Lung (tissue), 11 donors: ENCODE measurements at regions not wholly inside any gene's neighbourhood (a gene's known extent, or its start where the extent isn't known, plus 50 kb on each side); places are given as distances from the start of the nearest gene placed in this dataset.
A peak's percentile ranks its signal among the peaks of the same experiment; 100 is the strongest.
"Not testable (repeated sequence)": the region's sequence is repeated elsewhere in the genome, so short reads cannot be mapped to it uniquely, and the experiment has no call there.

Source experiments
- ATAC-seq: fragments of 200-7000 bp; cut with Tn5 transposase; one replicate; pipeline ENCODE4 v1.9.1; 2020; ENCODE audit warnings: moderate number of reproducible peaks; ENCODE audit not compliant: insufficient read depth, low FRiP score
- DNase-seq, 3 donors: peaks; one replicate each; pipeline ENCODE4 v3.0.0-alpha.2; 2013 to 2017
- H3K27ac ChIP-seq, 2 donors: one replicate each; pipeline ENCODE4 v1.5.1; 2013; ENCODE audit warnings: mild to moderate bottlenecking in 2 of 2, moderate library complexity in 2 of 2, control low read depth in 1 of 2, inconsistent platforms in 1 of 2, low read depth in 1 of 2, low read length in 1 of 2
- H3K27me3 ChIP-seq, 3 donors: one replicate each; pipeline ENCODE4 v1.5.1; 2013; ENCODE audit warnings: low read length in 2 of 3; ENCODE audit not compliant: control insufficient read depth in 3 of 3, insufficient read depth in 3 of 3
- H3K36me3 ChIP-seq, 4 donors: one replicate each; pipeline ENCODE4 v1.5.1; 2013; ENCODE audit warnings: low read length in 4 of 4, mild to moderate bottlenecking in 1 of 4, moderate library complexity in 1 of 4; ENCODE audit not compliant: control insufficient read depth in 4 of 4, insufficient read depth in 4 of 4
- H3K4me1 ChIP-seq, 5 donors: one replicate each; pipeline ENCODE4 v1.5.1; 2013; ENCODE audit warnings: low read length in 5 of 5, mild to moderate bottlenecking in 2 of 5, moderate library complexity in 1 of 5; ENCODE audit not compliant: control insufficient read depth in 5 of 5, insufficient read depth in 5 of 5
- H3K4me3 ChIP-seq: one replicate; pipeline ENCODE4 v1.5.1; 2013; ENCODE audit warnings: mild to moderate bottlenecking, control low read depth, moderate library complexity
- H3K9ac ChIP-seq, 2 donors: one replicate each; pipeline ENCODE4 v1.5.1; 2013; ENCODE audit warnings: low read length in 2 of 2, control low read depth in 1 of 2; ENCODE audit not compliant: insufficient read depth in 1 of 2
- H3K9me3 ChIP-seq, 4 donors: one replicate each; pipeline ENCODE4 v1.5.1; 2013; ENCODE audit warnings: low read length in 3 of 4, mild to moderate bottlenecking in 1 of 4, moderate library complexity in 1 of 4; ENCODE audit not compliant: control insufficient read depth in 4 of 4, insufficient read depth in 3 of 4
- WGBS, 2 donors: extraction: QIAGEN DNeasy Blood & Tissue Kit; methylation state at CpG; one replicate each; pipeline ENCODE4 v1.1.7; 2013; 5-methylcytosine and 5-hydroxymethylcytosine counted together
- TF ChIP-seq, protein P1 (sequence below): IDR thresholded peaks from 2 replicates; pipeline ENCODE4 v1.5.1; 2012; ENCODE audit warnings: mild to moderate bottlenecking; ENCODE audit errors: control extremely low read depth, extremely low read depth
- donor health status: control.
- donor health status: control.
- donor health status: Bipolar disorder and iron deficiency.
- donor health status: healthy.
- donor health status: DM: yes; HTN: yes; CAD: no.

GRCh38 chr16:70014915-70015314 lies 63.8 kb downstream of the CLEC18A start:
- not testable (repeated sequence) for DNase-seq, H3K4me1 ChIP-seq, H3K27me3 ChIP-seq, H3K4me3 ChIP-seq, H3K9me3 ChIP-seq, H3K9ac ChIP-seq, H3K27ac ChIP-seq
- H3K36me3 ChIP-seq, result peaks cover 0 to 24% (median 5%) of the 10 kb centered on the region in 4 donors
- WGBS, 2 donors, result 90 to 95% methylated on average over 6 of the region's 6 CpGs
- ATAC-seq, result peak; percentile 62

DNA sequence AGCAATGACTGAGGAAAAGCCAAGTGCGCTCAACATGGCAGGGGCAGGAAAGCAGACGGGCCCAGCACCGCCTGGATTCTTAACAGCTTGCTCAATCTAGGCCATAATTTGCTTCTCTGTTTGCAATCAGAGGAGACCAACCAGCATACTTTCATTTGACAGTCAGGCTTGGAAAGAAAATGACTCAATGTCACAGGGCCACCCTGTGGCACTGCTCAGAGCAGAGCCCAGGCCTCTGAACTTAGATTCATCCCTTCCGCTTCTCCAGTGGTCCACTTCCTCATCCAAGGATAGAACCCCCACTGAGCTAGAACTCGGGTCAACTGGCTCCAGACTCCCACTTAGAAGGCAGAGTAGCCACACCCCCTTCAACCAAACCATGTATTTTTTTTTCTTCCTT lies 65.6 kb downstream of the CLEC18A start:
- not testable (repeated sequence) for H3K27me3 ChIP-seq, H3K9me3 ChIP-seq, H3K4me1 ChIP-seq, H3K9ac ChIP-seq, ATAC-seq, DNase-seq, H3K4me3 ChIP-seq, H3K27ac ChIP-seq
- 71 to 74% methylated on average over 5 of the region's 5 CpGs for WGBS, 2 donors
- peaks cover 0 to 21% (median 6%) of the 10 kb centered on the region in 4 donors for H3K36me3 ChIP-seq

- Histone ChIP-seq H3K9me3 (no peaks in the 10 kb centered on the region), H3K4me3 (no peak overlapping the region), H3K4me1 (no peaks in the 10 kb centered on the region), H3K27me3 (no peaks in the 10 kb centered on the region), H3K27ac (no peak overlapping the region), H3K9ac (no peak overlapping the region), H3K36me3 (peaks cover 0 to 15% (median 6%) of the 10 kb centered on the region in 4 donors)
- ATAC-seq (no peak), DNase-seq (peak in 1 of 3 donors; percentile 8)
- TF ChIP-seq, protein P1, sequence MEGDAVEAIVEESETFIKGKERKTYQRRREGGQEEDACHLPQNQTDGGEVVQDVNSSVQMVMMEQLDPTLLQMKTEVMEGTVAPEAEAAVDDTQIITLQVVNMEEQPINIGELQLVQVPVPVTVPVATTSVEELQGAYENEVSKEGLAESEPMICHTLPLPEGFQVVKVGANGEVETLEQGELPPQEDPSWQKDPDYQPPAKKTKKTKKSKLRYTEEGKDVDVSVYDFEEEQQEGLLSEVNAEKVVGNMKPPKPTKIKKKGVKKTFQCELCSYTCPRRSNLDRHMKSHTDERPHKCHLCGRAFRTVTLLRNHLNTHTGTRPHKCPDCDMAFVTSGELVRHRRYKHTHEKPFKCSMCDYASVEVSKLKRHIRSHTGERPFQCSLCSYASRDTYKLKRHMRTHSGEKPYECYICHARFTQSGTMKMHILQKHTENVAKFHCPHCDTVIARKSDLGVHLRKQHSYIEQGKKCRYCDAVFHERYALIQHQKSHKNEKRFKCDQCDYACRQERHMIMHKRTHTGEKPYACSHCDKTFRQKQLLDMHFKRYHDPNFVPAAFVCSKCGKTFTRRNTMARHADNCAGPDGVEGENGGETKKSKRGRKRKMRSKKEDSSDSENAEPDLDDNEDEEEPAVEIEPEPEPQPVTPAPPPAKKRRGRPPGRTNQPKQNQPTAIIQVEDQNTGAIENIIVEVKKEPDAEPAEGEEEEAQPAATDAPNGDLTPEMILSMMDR, result no peak
- 47 to 52% methylated on average over 6 of the region's 6 CpGs for WGBS, 2 donors
Measured at GRCh38 chr16:70018254-70018653, 67.1 kb downstream of the CLEC18A start.

DNA sequence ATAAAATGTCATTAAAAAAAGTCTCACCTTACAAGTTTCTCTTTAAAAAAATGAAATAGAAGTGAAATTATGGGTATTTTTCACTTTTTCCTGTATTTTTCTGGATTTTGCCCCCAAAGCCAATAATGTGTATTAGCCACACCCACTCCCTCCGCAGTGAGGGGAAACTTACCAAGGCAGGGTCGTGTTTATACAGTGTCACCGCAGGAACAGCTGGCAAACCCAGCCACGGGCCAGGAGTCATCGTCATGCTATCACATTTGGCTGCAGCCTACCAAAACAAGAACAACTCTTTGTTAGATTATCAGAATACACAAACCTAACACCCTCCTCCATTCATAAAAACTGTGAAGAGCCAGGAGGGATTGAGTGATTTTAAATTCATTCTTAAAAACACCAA lies 72.1 kb downstream of the CLEC18A start:
- H3K36me3 ChIP-seq, H3K4me1 ChIP-seq, H3K9me3 ChIP-seq, H3K27ac ChIP-seq, ATAC-seq, H3K4me3 ChIP-seq, H3K9ac ChIP-seq, H3K27me3 ChIP-seq: not testable (repeated sequence)
- WGBS, 2 donors, result 61 to 68% methylated on average over 5 of the region's 5 CpGs
- peak in 1 of 3 donors; percentile 5 for DNase-seq

GRCh38 chr16:70023956-70024355 lies 72.8 kb downstream of the CLEC18A start:
- H3K4me1 ChIP-seq, H3K9me3 ChIP-seq, H3K9ac ChIP-seq, H3K27me3 ChIP-seq, ATAC-seq, H3K4me3 ChIP-seq, H3K36me3 ChIP-seq, H3K27ac ChIP-seq, DNase-seq: not testable (repeated sequence)
- WGBS, 2 donors, result 96 to 98% methylated on average over 5 of the region's 5 CpGs

DNA sequence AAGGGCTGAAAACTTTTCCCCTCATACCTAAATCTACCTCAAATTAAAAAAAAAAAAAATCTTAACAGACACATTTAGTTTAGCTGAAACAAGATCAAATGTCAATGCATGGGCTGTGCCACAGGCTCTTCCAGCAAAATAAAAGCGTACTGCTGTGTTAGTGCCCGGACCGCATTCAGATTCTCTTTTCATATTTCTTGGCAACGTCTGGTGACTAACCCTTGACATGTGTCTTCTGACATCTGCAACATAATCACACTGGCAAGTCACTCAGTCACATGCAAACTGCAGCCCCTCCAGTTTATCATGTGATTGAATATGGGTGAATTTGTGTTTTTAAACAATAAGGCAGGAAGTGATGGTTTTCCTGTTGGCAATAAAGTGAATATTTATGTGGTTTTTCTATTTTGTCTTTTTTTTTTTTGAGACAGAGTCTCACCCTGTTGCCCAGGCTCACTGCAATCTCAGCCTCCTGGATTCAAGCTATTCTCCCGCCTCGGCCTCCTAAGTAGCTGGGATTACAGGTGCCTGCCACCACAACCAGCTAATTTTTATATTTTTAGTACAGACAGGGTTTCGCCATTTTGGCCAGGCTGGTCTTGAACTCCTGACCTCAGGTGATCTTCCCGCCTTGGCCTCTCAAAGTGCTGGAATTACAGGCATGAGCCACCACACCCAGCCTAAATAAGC lies 75.2 kb downstream of the CLEC18A start:
- WGBS, 2 donors, result 48 to 58% methylated on average over 8 of the region's 8 CpGs
- peak; percentile 13 to 69 (median 56) for DNase-seq
- H3K27ac ChIP-seq, result not testable (repeated sequence)

GRCh38 chr16:70032906-70033305 lies 81.2 kb upstream of the PDPR start:
- not testable (repeated sequence) for H3K9me3 ChIP-seq, ATAC-seq, H3K27me3 ChIP-seq, H3K9ac ChIP-seq, H3K4me1 ChIP-seq, DNase-seq, H3K27ac ChIP-seq, H3K36me3 ChIP-seq, H3K4me3 ChIP-seq
- WGBS, 2 donors, result 95% methylated on average over 10 of the region's 10 CpGs

More for the DNA sequence above, 75.2 kb downstream of the CLEC18A start:
- H3K27me3 ChIP-seq, H3K36me3 ChIP-seq, H3K4me1 ChIP-seq, H3K9me3 ChIP-seq, H3K9ac ChIP-seq, H3K4me3 ChIP-seq: not testable (repeated sequence)
- ATAC-seq, result peak; percentile 62

- not testable (repeated sequence) for H3K27ac ChIP-seq, H3K4me1 ChIP-seq, H3K9ac ChIP-seq, H3K27me3 ChIP-seq, ATAC-seq, DNase-seq, H3K4me3 ChIP-seq, H3K36me3 ChIP-seq, H3K9me3 ChIP-seq
- WGBS, 2 donors, result 91 to 100% methylated on average over 1 of the region's 3 CpGs
Measured at GRCh38 chr16:70037913-70038312, 76.2 kb upstream of the PDPR start.
